OCI-M2 (cell line): ENCODE measurements at regions not wholly inside any gene's neighbourhood (a gene's known extent, or its start where the extent isn't known, plus 50 kb on each side); places are given as distances from the start of the nearest gene placed in this dataset.
"Not testable (repeated sequence)": the region's sequence is repeated elsewhere in the genome, so short reads cannot be mapped to it uniquely, and the experiment has no call there.

Experiments
- DNase-seq: peaks from one replicate; lab custom pipeline; 2025; ENCODE audit not compliant: unreplicated experiment; lab: John Stamatoyannopoulos, UW

GRCh38 chr7:92976931-92977330 lies 140.6 kb upstream of the CDK6 start:
- no peak for DNase-seq

DNA sequence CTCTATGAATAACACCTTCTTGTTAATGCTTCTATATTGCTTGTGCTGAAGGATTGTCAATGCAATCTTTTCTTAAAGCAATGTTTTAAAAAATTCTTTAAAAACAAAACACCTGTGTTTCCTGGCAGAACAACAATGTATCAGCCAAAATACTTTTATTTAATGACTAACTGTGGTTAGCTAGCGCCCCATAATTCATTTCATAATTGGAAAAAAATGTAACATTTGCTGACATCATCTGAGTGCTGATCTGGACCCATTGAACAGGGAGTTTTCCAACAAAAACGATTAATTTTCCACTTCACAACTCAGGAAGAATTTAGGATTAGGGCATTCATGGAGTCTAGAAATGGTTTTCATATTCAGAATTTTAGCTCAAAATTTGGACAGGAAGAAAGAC lies 137.6 kb upstream of the CDK6 start:
- no peak for DNase-seq

- DNase-seq = no peak
These were observed 136.9 kb upstream of the CDK6 start for GRCh38 chr7:92973293-92973731.

GRCh38 chr7:92972441-92972840 lies 136.1 kb upstream of the CDK6 start:
- DNase-seq = no peak

- DNase-seq = no peak
These were observed 132.7 kb upstream of the CDK6 start for GRCh38 chr7:92969061-92969460.

- DNase-seq = no peak
These were observed 132.1 kb upstream of the CDK6 start for GRCh38 chr7:92968502-92968901.

GRCh38 chr7:92967238-92967637 lies 130.9 kb upstream of the CDK6 start:
- no peak for DNase-seq

DNA sequence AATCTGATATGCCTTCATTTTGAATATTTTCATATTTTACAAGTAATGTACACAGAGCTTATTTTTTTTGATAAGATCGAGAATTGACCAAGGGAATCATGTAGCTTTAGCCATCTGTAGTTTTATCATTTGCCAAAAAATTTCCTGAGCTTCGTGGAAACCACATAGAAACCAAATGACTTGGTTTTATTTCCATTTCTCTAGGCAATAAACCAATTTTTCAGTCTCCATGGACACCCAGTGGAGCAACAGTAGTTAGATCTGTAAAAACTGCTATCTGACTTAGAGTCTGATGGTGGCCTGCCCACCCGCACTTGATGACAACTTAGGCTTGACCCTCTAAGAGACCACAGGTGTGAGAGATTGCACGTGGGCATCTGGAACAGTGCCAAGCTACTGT lies 127.8 kb upstream of the CDK6 start:
- DNase-seq = no peak

GRCh38 chr7:92963566-92963965 lies 127.2 kb upstream of the CDK6 start:
- DNase-seq = no peak

GRCh38 chr7:92961961-92962360 lies 125.6 kb upstream of the CDK6 start:
- no peak for DNase-seq

GRCh38 chr7:92956575-92956974 lies 120.2 kb upstream of the CDK6 start:
- DNase-seq = no peak

GRCh38 chr7:92955081-92955480 lies 118.7 kb upstream of the CDK6 start:
- no peak for DNase-seq

DNA sequence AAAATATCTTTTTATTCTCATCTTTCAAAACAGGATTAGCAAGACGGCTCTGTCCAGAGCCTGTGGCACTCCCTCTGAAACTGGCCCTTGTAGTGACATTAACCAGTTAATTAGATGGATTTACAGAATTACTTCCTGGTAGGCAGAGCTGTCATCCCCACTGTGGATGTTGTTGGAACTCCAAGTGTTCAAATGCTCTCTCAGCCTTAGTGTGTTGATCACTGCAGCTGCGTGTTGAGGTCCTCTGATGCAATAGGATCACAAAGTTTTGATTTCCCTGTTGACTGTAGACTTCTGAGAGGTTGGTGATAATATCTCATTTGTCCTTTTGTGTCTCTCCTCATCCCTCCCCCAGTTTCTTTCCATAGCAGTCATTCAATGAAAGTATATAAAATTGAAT lies 117.3 kb upstream of the CDK6 start:
- no peak for DNase-seq

DNA sequence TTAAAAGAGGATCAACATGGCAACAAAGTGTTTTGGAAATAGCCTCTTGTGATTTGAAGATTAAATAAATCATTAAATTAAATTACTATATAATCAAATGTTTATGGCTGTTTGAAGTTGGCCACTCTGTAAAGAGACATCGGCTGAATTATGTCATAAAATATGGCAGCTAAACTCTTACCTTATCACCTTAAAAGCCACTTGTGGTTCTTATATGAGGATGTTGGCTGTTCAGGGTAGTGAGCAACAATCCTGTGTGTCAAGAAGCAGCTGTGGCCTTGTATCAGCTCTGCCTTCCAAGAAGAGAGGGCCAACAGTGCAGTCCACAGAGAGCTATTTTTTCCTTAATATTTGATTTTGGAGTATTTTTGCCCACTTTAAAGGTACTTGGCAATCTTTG lies 113.4 kb upstream of the CDK6 start:
- DNase-seq = no peak

DNA sequence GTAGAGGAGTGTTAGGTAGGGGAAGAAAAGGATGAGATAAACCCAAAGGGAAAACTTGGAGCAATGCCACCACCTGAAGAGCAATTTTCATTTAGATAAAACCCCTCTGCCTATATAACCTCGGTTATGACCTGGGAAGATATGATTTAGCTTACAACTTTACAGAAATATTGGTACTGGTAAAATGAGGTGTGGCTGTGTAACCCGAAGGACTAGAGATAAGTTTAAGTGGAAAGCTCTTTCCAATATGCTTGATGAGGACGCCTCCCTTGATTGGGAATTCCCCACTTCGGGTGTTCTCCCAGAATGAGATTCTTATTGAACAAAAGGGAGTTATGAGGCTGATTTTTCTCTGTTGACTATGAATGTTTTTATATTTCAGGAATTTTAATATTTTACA lies 109.5 kb upstream of the CDK6 start:
- DNase-seq = no peak

- DNase-seq = no peak
These were observed 108.3 kb upstream of the CDK6 start for GRCh38 chr7:92944633-92945032.

DNA sequence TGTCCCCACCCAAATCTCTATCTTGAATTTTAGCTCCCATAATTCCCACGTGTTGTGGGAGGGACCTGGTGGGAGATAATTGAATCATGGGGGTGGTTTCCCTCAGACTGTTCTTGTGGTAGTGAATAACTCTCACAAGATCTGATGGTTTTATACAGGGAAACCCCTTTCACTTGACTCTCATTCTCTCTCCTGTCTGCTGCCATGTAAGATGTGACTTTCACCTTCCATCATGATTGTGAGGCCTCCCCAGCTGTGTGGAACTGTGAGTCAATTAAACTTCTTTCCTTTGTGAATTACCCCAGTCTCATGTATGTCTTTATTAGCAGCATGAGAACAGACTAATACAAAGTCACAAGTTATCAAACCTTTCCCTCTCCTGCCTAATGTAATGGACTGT lies 106.3 kb upstream of the CDK6 start:
- not testable (repeated sequence) for DNase-seq

DNA sequence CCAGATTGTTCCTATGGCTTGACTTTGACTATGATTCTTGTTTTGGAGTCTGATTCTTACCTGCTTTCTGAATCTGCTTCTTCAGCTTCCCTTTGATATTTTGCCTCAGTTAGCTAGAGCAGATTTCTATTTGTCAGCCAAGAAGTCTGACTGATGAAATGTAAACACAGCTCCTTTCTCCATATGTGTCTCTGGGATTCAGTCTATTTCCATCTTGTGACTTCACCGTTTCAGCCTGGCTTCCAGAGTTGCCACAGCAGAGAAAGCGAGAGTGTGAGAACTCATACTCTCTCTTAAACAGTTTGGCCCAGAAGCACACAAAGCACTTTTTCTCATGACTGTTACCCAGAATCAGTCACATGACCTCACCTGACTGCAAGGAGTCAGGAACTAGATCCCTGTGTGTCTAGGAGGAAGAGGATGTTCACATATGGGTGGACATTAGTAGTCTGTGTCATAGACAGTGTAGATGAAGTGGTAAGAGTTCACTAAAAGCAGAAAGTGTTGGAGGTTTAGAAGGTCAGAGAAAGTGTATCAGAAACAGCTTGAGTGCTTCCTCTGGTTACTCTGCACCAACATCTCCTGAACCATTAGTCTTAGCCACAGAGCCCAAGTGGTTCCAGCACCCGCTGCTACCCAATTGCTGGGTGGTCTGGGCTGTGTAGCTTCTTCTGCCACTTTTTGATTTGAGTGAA lies 103.4 kb upstream of the CDK6 start:
- no peak for DNase-seq

GRCh38 chr7:92934096-92934495 lies 97.7 kb upstream of the CDK6 start:
- no peak for DNase-seq

- DNase-seq = no peak
These were observed 96.1 kb upstream of the CDK6 start for GRCh38 chr7:92932450-92932849.

DNA sequence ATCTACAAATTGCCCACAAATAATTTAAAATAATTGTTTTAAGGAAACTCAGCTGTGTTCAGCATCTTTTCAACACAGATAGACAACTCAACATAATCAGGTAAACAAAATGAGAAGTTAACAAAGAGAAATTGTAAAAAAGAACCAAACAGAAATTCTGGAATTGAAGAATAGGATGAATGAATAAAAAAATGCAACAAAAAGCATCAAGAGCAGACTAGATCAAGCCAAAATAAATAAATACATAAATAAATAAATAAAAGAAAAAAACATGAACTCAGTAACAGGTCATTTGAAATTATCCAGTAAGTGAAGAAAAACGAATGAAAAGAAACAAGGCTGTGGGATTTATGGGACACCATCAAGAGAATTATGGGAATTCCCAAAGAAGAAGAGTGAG lies 94.0 kb upstream of the CDK6 start:
- DNase-seq = no peak

- DNase-seq = no peak
These were observed 90.3 kb upstream of the CDK6 start for GRCh38 chr7:92926697-92927044.

DNA sequence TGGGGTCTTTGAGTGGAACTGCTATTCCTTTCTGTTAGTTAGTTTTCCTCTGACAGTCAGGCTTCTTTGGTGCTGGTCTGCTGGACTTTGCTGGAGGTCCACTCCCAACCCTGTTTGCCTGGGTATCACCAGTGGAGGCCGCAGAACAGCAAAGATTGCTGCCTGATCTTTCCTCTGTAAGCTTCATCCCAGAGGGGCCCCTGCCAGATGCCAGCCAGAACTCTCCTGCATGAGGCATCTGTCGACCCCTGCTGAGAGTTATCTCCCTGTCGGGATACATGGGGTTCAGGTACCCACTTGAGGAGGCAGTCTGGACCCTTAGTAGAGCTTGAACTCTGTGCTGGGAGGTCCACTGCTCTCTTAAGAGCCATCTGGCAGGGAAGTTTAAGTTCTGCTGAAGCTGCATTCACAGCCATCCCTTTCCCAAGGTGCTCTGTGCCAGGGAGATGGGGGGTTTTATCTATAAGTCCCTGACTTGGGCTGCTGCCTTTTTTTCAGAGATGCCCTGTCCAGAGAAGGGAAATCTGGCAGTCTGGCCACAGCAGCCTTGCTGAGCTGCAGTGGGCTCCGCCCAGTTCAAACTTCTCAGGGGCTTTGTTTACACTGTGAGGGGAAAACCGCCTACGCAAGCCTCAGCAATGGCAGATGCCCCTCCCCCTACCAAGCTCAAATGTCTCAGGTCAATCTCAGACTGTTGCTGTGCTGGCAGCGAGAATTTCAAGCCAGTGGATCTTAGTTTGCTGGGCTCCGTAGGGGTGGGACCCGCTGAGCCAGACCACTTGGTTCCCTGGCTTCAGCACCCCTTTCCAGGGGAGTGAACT lies 89.7 kb upstream of the CDK6 start:
- no peak for DNase-seq
